Vagina (tissue), 2 donors: ENCODE measurements at regions not wholly inside any gene's neighbourhood (a gene's known extent, or its start where the extent isn't known, plus 50 kb on each side); places are given as distances from the start of the nearest gene placed in this dataset.

Source experiments
- CTCF ChIP-seq, 3 experiments: fragments of 450-650 bp in 2 of 3; fragments of 200-600 bp in 1 of 3; sonication (generic) in 1 of 3; IDR thresholded peaks; one replicate each; pipeline ENCODE4 v1.5.1; 2017 to 2019; ENCODE audit warnings: antibody characterized with exemption in 3 of 3, mild to moderate bottlenecking in 2 of 3, moderate library complexity in 2 of 3
- POLR2A ChIP-seq, 2 donors: fragments of 450-650 bp; IDR thresholded peaks; one replicate each; pipeline ENCODE4 v1.6.1; 2017; ENCODE audit warnings: antibody characterized with exemption in 2 of 2, mild to moderate bottlenecking in 2 of 2, moderate library complexity in 2 of 2
- POLR2AphosphoS5 ChIP-seq, 2 donors: sonication (generic); formaldehyde crosslinking; IDR thresholded peaks; one replicate each; pipeline ENCODE4 v1.9.0; 2017; ENCODE audit warnings: antibody characterized with exemption in 2 of 2, mild to moderate bottlenecking in 2 of 2, low read depth in 1 of 2; ENCODE audit not compliant: insufficient read depth in 1 of 2

- TF ChIP-seq POLR2A (IDR thresholded peaks at IDR 0.05) (no peak), CTCF (IDR thresholded peaks at IDR 0.05) (no peak), POLR2AphosphoS5 (IDR thresholded peaks at IDR 0.05; ENCODE audit: insufficient read depth in 1 of 2, low read depth in 1 of 2) (no peak)
Observed at GRCh38 chr18:41396861-41397260, 558.2 kb upstream of the PIK3C3 start.
